Left lung (tissue), 4 donors: ENCODE measurements at regions not wholly inside any gene's neighbourhood (a gene's known extent, or its start where the extent isn't known, plus 50 kb on each side); places are given as distances from the start of the nearest gene placed in this dataset.

ENCODE experiments used
- ATAC-seq: fragments of 200-7000 bp; cut with Tn5 transposase; one replicate; pipeline ENCODE4 v1.9.1; 2020; ENCODE audit warnings: moderate library complexity
- DNase-seq, 4 donors: peaks; one replicate each; pipeline ENCODE4 v3.0.0-alpha.2; 2013 to 2020
- H3K27ac ChIP-seq, 2 donors: fragments of 200-600 bp; sonication (generic) in 1 of 2; one replicate each; pipeline versions ENCODE4 v1.5.0 to v1.8.0; 2020 to 2021
- H3K27me3 ChIP-seq, 2 donors: fragments of 200-600 bp; sonication (generic) in 1 of 2; one replicate each; pipeline versions ENCODE4 v1.5.0 to v1.8.0; 2020 to 2021
- H3K36me3 ChIP-seq, 2 donors: fragments of 200-600 bp; sonication (generic) in 1 of 2; one replicate each; pipeline versions ENCODE4 v1.5.0 to v1.8.0; 2020 to 2021
- H3K4me1 ChIP-seq, 2 donors: fragments of 200-600 bp; one replicate each; pipeline ENCODE4 v1.8.0; 2021
- H3K4me3 ChIP-seq, 2 donors: fragments of 200-600 bp; sonication (generic) in 1 of 2; one replicate each; pipeline versions ENCODE4 v1.5.0 to v1.8.0; 2020 to 2021; ENCODE audit warnings: mild to moderate bottlenecking in 1 of 2
- H3K9me3 ChIP-seq, 2 donors: fragments of 200-600 bp; sonication (generic) in 1 of 2; one replicate each; pipeline versions ENCODE4 v1.5.0 to v1.8.0; 2020 to 2021
- CTCF ChIP-seq, 2 donors: fragments of 200-600 bp; sonication (generic) in 1 of 2; IDR thresholded peaks; one replicate each; pipeline versions ENCODE4 v1.5.0 to v1.8.0; 2021; ENCODE audit warnings: antibody characterized with exemption in 2 of 2
- intact Hi-C, 2 donors: fragments of 100-400 bp; cut with DNase I; formaldehyde crosslinking; loops; one replicate each; pipeline versions ENCODE4 v1.11.2 to v1.14.2; 2022
- donor health status: DM: no; HTN: yes; CAD: no.
- donor health status: DM: no; HTN: no; CAD: no.

- intact Hi-C loops: no loop called here
- Histone ChIP-seq H3K36me3 (no peaks in the 10 kb centered on the region), H3K4me3 (no peak overlapping the region), H3K27ac (no peak overlapping the region), H3K9me3 (no peaks in the 10 kb centered on the region), H3K27me3 (no peaks in the 10 kb centered on the region), H3K4me1 (no peaks in the 10 kb centered on the region)
- DNase-seq (no peak), ATAC-seq (no peak)
- no peak for TF ChIP-seq CTCF (IDR thresholded peaks at IDR 0.05)
Observed at GRCh38 chr1:59029411-59030167, 245.7 kb upstream of the JUN start.

GRCh38 chr1:59032228-59032627, 248.4 kb upstream of the JUN start:
- DNase-seq: no peak
- Histone ChIP-seq H3K27ac (no peak overlapping the region), H3K27me3 (no peaks in the 10 kb centered on the region), H3K36me3 (no peaks in the 10 kb centered on the region), H3K4me1 (no peaks in the 10 kb centered on the region), H3K4me3 (no peak overlapping the region), H3K9me3 (no peaks in the 10 kb centered on the region)
- TF ChIP-seq CTCF (IDR thresholded peaks at IDR 0.05): no peak
- intact Hi-C loops: no loop called here
- no peak for ATAC-seq

- Histone ChIP-seq H3K36me3 (no peaks in the 10 kb centered on the region), H3K27me3 (no peaks in the 10 kb centered on the region), H3K4me3 (no peak overlapping the region), H3K4me1 (no peaks in the 10 kb centered on the region), H3K9me3 (no peaks in the 10 kb centered on the region), H3K27ac (no peak overlapping the region)
- intact Hi-C loops: no loop called here
- no peak for TF ChIP-seq CTCF (IDR thresholded peaks at IDR 0.05)
- no peak for DNase-seq
- ATAC-seq: no peak
Observed at GRCh38 chr1:59033761-59034160, 249.9 kb upstream of the JUN start.

GRCh38 chr1:59034925-59035324, 251.1 kb upstream of the JUN start:
- no peaks in the 10 kb centered on the region for H3K9me3 ChIP-seq
- H3K27ac ChIP-seq: no peak overlapping the region
- no peaks in the 10 kb centered on the region for H3K36me3 ChIP-seq
- no peaks in the 10 kb centered on the region for H3K27me3 ChIP-seq
- H3K4me3 ChIP-seq: no peak overlapping the region
- no peak for TF ChIP-seq CTCF (IDR thresholded peaks at IDR 0.05)
- ATAC-seq (no peak), DNase-seq (no peak)
- intact Hi-C loops: no loop called here
- H3K4me1 ChIP-seq: no peaks in the 10 kb centered on the region

GRCh38 chr1:59039551-59039950, 255.7 kb upstream of the JUN start:
- ATAC-seq (no peak), DNase-seq (no peak)
- peaks cover 0 to 7% of the 10 kb centered on the region in 2 donors for H3K4me1 ChIP-seq
- intact Hi-C loops: no loop called here
- no peak overlapping the region for H3K4me3 ChIP-seq
- TF ChIP-seq CTCF (IDR thresholded peaks at IDR 0.05): no peak
- no peaks in the 10 kb centered on the region for H3K9me3 ChIP-seq
- no peaks in the 10 kb centered on the region for H3K36me3 ChIP-seq
- no peak overlapping the region for H3K27ac ChIP-seq
- no peaks in the 10 kb centered on the region for H3K27me3 ChIP-seq
